H9 (cell line): ENCODE measurements at regions not wholly inside any gene's neighbourhood (a gene's known extent, or its start where the extent isn't known, plus 50 kb on each side); places are given as distances from the start of the nearest gene placed in this dataset.

ENCODE experiments used
- DNase-seq: peaks from one replicate; pipeline ENCODE4 v3.0.0-alpha.2; 2017
- H2AFZ ChIP-seq: one replicate; pipeline ENCODE4 v1.6.1; 2013; ENCODE audit warnings: mild to moderate bottlenecking, low read length, control low read depth, moderate library complexity
- H2AK5ac ChIP-seq: 2 replicates; pipeline ENCODE4 v1.6.1; 2013; ENCODE audit warnings: low read length, control low read depth, mixed read lengths; ENCODE audit not compliant: insufficient read length
- H2BK120ac ChIP-seq: one replicate; pipeline ENCODE4 v1.6.1; 2013; ENCODE audit warnings: low read depth, mild to moderate bottlenecking, low read length, control low read depth, inconsistent platforms; ENCODE audit not compliant: poor library complexity, severe bottlenecking
- H2BK12ac ChIP-seq: 2 replicates; pipeline ENCODE4 v1.6.1; 2013; ENCODE audit warnings: low read length, control low read depth, mixed read lengths, low read depth; ENCODE audit not compliant: insufficient read length
- H2BK15ac ChIP-seq: 2 replicates; pipeline ENCODE4 v1.6.1; 2013; ENCODE audit warnings: low read depth, low read length, control low read depth
- H2BK20ac ChIP-seq: one replicate; pipeline ENCODE4 v1.6.1; 2013; ENCODE audit warnings: low read depth, mild to moderate bottlenecking, low read length, control low read depth, inconsistent platforms; ENCODE audit not compliant: poor library complexity, severe bottlenecking
- H2BK5ac ChIP-seq: 2 replicates; pipeline ENCODE4 v1.6.1; 2013; ENCODE audit warnings: low read length, control low read depth, mixed read lengths; ENCODE audit not compliant: insufficient read length
- H3K14ac ChIP-seq: 2 replicates; pipeline ENCODE4 v1.6.1; 2013; ENCODE audit warnings: low read length, control low read depth; ENCODE audit not compliant: insufficient read depth
- H3K18ac ChIP-seq: 2 replicates; pipeline ENCODE4 v1.6.1; 2013; ENCODE audit warnings: low read depth, mild to moderate bottlenecking, mixed read lengths, low read length, control low read depth; ENCODE audit not compliant: insufficient read length
- H3K23ac ChIP-seq: 2 replicates; pipeline ENCODE4 v1.6.1; 2013; ENCODE audit warnings: low read length, control low read depth, mixed read lengths, low read depth; ENCODE audit not compliant: insufficient read length
- H3K23me2 ChIP-seq: 2 replicates; pipeline ENCODE4 v1.6.1; 2013; ENCODE audit warnings: low read depth, mild to moderate bottlenecking, mixed read lengths, low read length, control low read depth; ENCODE audit not compliant: insufficient read length, poor library complexity, severe bottlenecking
- H3K27ac ChIP-seq: 2 replicates; pipeline ENCODE4 v1.5.1; 2013; ENCODE audit warnings: low read length, control low read depth, mixed read lengths, low read depth; ENCODE audit not compliant: insufficient read length
- H3K27me3 ChIP-seq: 2 replicates; pipeline ENCODE4 v1.6.1; 2013; ENCODE audit warnings: low read length, control low read depth, inconsistent platforms; ENCODE audit not compliant: insufficient read depth
- H3K4ac ChIP-seq: 2 replicates; pipeline ENCODE4 v1.6.1; 2013; ENCODE audit warnings: low read depth, mild to moderate bottlenecking, control low read depth, inconsistent platforms, low read length, moderate library complexity
- H3K4me1 ChIP-seq: 2 replicates; pipeline ENCODE4 v1.6.1; 2013; ENCODE audit warnings: low read length, control low read depth, inconsistent platforms; ENCODE audit not compliant: insufficient read depth
- H3K4me2 ChIP-seq: 2 replicates; pipeline ENCODE4 v1.6.1; 2013; ENCODE audit warnings: low read length, control low read depth, mixed read lengths; ENCODE audit not compliant: insufficient read length, insufficient read depth
- H3K56ac ChIP-seq: 2 replicates; pipeline ENCODE4 v1.6.1; 2013; ENCODE audit warnings: low read depth, mild to moderate bottlenecking, mixed read lengths, low read length, control low read depth; ENCODE audit not compliant: insufficient read length
- H3K79me1 ChIP-seq: 2 replicates; pipeline ENCODE4 v1.6.1; 2013; ENCODE audit warnings: low read depth, mild to moderate bottlenecking, moderate library complexity, low read length, control low read depth, inconsistent platforms; ENCODE audit not compliant: insufficient read depth, poor library complexity, severe bottlenecking
- H3K79me2 ChIP-seq: 2 replicates; pipeline ENCODE4 v1.6.1; 2013; ENCODE audit warnings: low read length, control low read depth, inconsistent platforms; ENCODE audit not compliant: insufficient read depth
- H3K9ac ChIP-seq: 2 replicates; pipeline ENCODE4 v1.6.1; 2013; ENCODE audit warnings: low read length, control low read depth, mixed read lengths; ENCODE audit not compliant: insufficient read length; ENCODE audit errors: extremely low read depth
- H3K9me3 ChIP-seq: one replicate; pipeline ENCODE4 v1.6.1; 2013; ENCODE audit warnings: low read depth, low read length, inconsistent platforms; ENCODE audit not compliant: control insufficient read depth
- H3T11ph ChIP-seq: one replicate; pipeline ENCODE4 v1.6.1; 2013; ENCODE audit warnings: mild to moderate bottlenecking, low read length, control low read depth, inconsistent platforms
- H4K20me1 ChIP-seq: one replicate; pipeline ENCODE4 v1.6.1; 2013; ENCODE audit not compliant: control insufficient read depth, insufficient read length, insufficient read depth
- H4K5ac ChIP-seq: 2 replicates; pipeline ENCODE4 v1.6.1; 2013; ENCODE audit warnings: low read depth, mild to moderate bottlenecking, mixed read lengths, low read length, control low read depth; ENCODE audit not compliant: insufficient read length
- H4K8ac ChIP-seq: replicated peaks from 2 replicates; pipeline ENCODE4 v1.6.1; 2013; ENCODE audit warnings: low read length, control low read depth, mixed read lengths, low read depth; ENCODE audit not compliant: insufficient read length
- H4K91ac ChIP-seq: 2 replicates; pipeline ENCODE4 v1.6.1; 2013; ENCODE audit warnings: low read depth, mild to moderate bottlenecking, moderate library complexity, mixed read lengths, low read length, control low read depth; ENCODE audit not compliant: insufficient read length
- H3K27ac Mint-ChIP-seq, 3 experiments: 2 replicates in 2 of 3; 3 replicates in 1 of 3; pipeline ENCODE4 v1.8.0; 2020 to 2021; ENCODE audit warnings: mixed read lengths in 3 of 3, mild to moderate bottlenecking in 1 of 3, moderate library complexity in 1 of 3
- H3K27me3 Mint-ChIP-seq: 2 replicates; pipeline ENCODE4 v1.8.0; 2021; ENCODE audit warnings: low read depth, mild to moderate bottlenecking, moderate library complexity, mixed read lengths
- H3K36me3 Mint-ChIP-seq, 3 experiments: 2 replicates in 2 of 3; 3 replicates in 1 of 3; pipeline ENCODE4 v1.8.0; 2020 to 2021; ENCODE audit warnings: low read depth in 3 of 3, mixed read lengths in 3 of 3; ENCODE audit not compliant: insufficient read depth in 1 of 3
- H3K4me1 Mint-ChIP-seq, 2 experiments: 2 replicates each; pipeline ENCODE4 v1.8.0; 2020; ENCODE audit warnings: mixed read lengths in 2 of 2
- H3K4me3 Mint-ChIP-seq, 2 experiments: 2 replicates in 1 of 2; 3 replicates in 1 of 2; pipeline ENCODE4 v1.8.0; 2020 to 2021; ENCODE audit warnings: mild to moderate bottlenecking in 2 of 2, mixed read lengths in 2 of 2, moderate library complexity in 1 of 2
- H3K9me3 Mint-ChIP-seq, 2 experiments: 2 replicates in 1 of 2; 3 replicates in 1 of 2; pipeline ENCODE4 v1.8.0; 2020; ENCODE audit warnings: mild to moderate bottlenecking in 2 of 2, mixed read lengths in 2 of 2, moderate library complexity in 1 of 2
- CTCF ChIP-seq: fragments of 200-600 bp; sonication (generic); conservative IDR thresholded peaks from 3 replicates; pipeline ENCODE4 v1.8.0; 2021; ENCODE audit warnings: antibody characterized with exemption, mild to moderate bottlenecking
- whole genome bisulfite sequencing: extraction: QIAGEN DNeasy Blood & Tissue Kit; methylation state at CpG from one replicate; pipeline ENCODE4 v1.1.7; 2013; ENCODE audit warnings: missing lambda C conversion rate, low lambda C conversion rate, mixed read lengths; ENCODE audit not compliant: insufficient read length; ENCODE audit errors: extremely low coverage; 5-methylcytosine and 5-hydroxymethylcytosine counted together

- H3K4ac ChIP-seq: no peak overlapping the region
- no peak overlapping the region for H4K91ac ChIP-seq
- H2BK15ac ChIP-seq: no peak overlapping the region
- no peak overlapping the region for H2BK20ac ChIP-seq
- H3K56ac ChIP-seq: no peak overlapping the region
- no peaks in the 10 kb centered on the region for H3K9me3 ChIP-seq
- no peak overlapping the region for H3K18ac ChIP-seq
- Mint-ChIP-seq H3K4me3 (no peak overlapping the region), H3K27me3 (peaks cover 97% of the 10 kb centered on the region), H3K27ac (no peak overlapping the region; a peak in 1 of 7 replicates), H3K4me1 (peaks cover 17 to 22% of the 10 kb centered on the region in 2 experiments), H3K9me3 (no peaks in the 10 kb centered on the region; a peak in 1 of 5 replicates), H3K36me3 (no peaks in the 10 kb centered on the region)
- peaks cover 13% of the 10 kb centered on the region for H3K23me2 ChIP-seq
- no peak overlapping the region for H2BK12ac ChIP-seq
- no peaks in the 10 kb centered on the region for H4K20me1 ChIP-seq
- peaks cover 31% of the 10 kb centered on the region; the same call in 1 of the 2 replicates for H3K27me3 ChIP-seq
- no peak overlapping the region for H3K9ac ChIP-seq
- no peaks in the 10 kb centered on the region for H3K79me2 ChIP-seq
- DNase-seq: peak; percentile 7
- no peaks in the 10 kb centered on the region for H3K79me1 ChIP-seq
- H4K5ac ChIP-seq: no peak overlapping the region
- no peak overlapping the region for H2BK5ac ChIP-seq
- TF ChIP-seq CTCF: no peak
- no peak overlapping the region for H2AK5ac ChIP-seq
- no peak overlapping the region for H3T11ph ChIP-seq
- H2BK120ac ChIP-seq: no peak overlapping the region
- H3K27ac ChIP-seq: no peak overlapping the region
- H2AFZ ChIP-seq: no peak overlapping the region
- WGBS: no CpG with 5 or more reads among the region's 2 CpGs
- no peak overlapping the region for H3K23ac ChIP-seq
- H3K14ac ChIP-seq: no peak overlapping the region
- H3K4me1 ChIP-seq: peaks cover 4% of the 10 kb centered on the region; the same call in 1 of the 2 replicates
- no peak overlapping the region for H3K4me2 ChIP-seq
- no peak overlapping the region for H4K8ac ChIP-seq
These were observed 77.6 kb upstream of the LEP start for GRCh38 chr7:128163473-128163872.
